HG03520 (cell line): ENCODE measurements at regions not wholly inside any gene's neighbourhood (a gene's known extent, or its start where the extent isn't known, plus 50 kb on each side); places are given as distances from the start of the nearest gene placed in this dataset.

ENCODE experiments used
- ATAC-seq: cut with Tn5 transposase; IDR thresholded peaks from one replicate; pipeline ENCODE4 v1.9.1; 2021; ENCODE audit warnings: mild to moderate bottlenecking, moderate library complexity; ENCODE audit not compliant: unreplicated experiment

DNA sequence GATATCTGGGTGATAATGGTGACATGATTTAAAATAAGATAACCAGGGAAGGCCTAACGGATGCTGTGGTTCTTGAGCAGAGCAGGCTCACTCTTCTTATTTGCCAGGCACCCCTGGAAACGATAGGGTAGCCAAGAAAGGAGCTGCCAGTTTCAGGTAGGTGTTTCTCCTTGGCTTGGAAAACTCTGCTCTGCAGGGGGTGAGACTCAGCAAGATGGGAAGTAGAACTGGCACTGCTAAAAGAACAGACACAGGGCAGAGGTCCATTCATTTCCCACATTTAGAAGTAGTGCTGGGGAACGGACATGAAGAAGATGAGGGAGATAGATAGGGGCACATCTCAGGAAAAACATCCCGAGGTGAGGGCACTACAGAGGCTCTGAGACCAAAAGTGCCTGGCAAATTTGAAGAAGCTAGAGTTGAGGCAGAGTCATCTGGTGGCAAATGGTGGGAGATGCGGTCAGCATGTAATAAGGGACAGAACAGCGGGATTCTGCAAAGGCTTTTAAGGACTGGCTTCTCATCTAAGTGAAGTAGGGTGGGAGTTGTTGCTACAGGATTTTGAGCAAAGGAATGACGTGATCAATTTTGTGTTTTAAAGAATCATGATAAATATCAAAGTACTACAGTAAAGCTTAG is 323.4 kb upstream of the PLSCR5 start:
- ATAC-seq: no peak

DNA sequence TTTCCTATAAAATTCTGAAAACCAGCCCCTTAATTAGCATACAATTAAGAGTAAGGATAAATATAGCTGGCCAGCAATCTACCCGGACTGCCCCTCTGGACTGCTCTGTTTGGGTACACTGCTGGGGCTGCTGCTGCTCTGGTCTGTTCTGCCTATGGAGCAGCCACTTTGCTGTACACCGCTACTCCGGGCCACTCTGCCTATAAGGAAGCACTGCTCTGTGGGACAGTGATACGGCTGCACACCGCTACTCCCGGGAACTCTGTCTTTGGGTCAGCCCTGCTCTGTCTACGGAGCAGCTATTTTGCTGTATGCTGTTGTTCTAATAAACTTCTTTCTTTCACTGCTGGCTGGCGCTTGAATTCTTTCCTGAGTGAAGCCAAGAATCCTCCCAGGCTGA is 316.5 kb upstream of the PLSCR5 start:
- no peak for ATAC-seq

- ATAC-seq: no peak
Observed at GRCh38 chr3:146914409-146914808, 309.3 kb upstream of the PLSCR5 start.

DNA sequence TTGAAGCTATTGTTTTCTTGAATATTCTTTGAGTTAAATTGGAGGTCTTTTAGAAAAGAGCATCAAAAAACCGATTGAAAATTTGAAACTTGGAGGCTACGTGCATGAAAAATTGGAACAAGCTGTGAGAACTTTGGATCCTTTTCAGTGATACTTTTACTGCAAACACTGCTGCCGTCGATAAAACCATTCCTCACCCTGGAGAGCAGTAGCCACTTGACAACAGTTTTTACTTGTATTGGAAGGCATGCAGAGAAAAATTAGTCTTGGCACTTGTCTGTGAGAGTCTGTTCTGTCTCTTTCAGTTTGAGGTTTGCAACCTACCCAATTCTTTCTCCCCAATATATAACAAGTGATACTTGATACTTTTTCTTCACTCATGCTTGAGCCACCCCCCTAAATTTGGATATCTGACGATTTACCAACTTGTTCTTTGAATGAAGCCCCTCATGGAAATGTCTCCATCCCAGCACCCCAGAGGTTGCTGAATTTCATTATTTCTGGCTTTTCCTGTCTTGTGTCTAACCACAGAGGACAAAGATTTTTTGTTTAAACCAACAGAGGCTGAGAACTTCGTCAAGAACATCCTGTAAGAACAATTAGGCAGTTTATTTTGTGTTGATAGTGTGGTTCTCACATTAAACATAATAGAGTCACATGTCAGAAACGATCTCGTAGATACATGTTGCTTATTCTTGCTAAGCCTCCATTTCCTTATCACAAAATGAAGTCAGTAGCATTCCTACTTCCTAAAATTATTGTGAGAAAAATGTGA is 307.3 kb upstream of the PLSCR5 start:
- ATAC-seq: no peak

- ATAC-seq: no peak
Observed at GRCh38 chr3:146903927-146904326, 298.8 kb upstream of the PLSCR5 start.

DNA sequence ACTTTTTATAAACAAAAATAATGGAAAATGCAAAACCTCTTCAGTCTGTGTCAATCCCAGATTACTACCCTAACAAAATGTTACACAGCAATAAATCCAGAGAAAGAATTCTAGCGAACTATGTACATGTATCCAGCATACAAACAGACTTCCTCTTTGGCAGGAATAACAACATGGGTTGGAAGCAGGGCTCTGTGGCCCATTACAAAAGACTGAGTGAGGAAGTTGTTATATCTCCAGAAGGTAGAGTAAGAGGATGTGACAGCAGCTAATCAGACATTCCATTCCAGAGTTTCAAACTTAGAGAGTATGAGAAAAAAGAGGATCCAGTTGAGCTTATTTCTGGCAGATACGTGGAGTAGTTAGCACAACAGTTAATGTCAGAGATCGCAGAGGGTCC is 294.0 kb upstream of the PLSCR5 start:
- ATAC-seq: no peak

DNA sequence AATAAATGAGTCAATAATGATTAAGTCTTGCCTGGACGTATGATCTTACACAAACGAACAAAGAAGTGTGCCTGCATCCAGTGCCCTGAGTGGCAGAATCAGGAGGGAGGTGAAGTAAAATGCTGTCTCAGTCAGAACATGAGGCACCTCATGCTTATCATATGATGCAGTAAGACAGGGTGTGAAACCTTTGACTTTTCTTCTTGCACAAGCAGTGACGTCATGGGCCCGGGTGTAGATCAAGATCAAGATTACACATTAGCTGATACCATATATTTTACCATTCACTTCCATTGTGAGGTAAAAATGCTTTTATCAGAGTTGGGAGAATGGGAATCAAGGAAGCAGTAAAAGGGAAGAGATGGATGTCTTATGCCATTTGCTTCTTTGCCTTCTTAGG is 291.6 kb upstream of the PLSCR5 start:
- no peak for ATAC-seq

GRCh38 chr3:146895026-146895749 is 290.0 kb upstream of the PLSCR5 start:
- no peak for ATAC-seq

GRCh38 chr3:146894406-146894805 is 289.3 kb upstream of the PLSCR5 start:
- ATAC-seq: no peak

DNA sequence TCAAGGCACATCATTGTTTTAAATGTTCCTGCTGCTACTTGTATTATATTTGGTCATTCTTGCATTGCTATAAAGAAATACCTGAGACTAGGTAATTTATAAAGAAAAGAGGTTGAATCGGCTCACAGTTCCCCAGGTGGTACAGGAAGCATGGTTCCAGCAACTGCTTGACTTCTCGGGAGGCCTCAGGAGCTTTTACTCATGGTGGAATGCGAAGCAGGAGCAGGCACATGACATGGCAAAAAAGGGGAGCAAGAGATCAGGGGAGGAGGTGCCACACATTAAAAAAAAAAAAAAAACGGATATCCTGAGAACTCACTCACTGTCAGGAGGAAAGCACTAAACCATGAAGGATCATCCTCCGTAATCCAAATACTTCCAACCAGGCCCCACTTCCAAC is 286.9 kb upstream of the PLSCR5 start:
- ATAC-seq: no peak

DNA sequence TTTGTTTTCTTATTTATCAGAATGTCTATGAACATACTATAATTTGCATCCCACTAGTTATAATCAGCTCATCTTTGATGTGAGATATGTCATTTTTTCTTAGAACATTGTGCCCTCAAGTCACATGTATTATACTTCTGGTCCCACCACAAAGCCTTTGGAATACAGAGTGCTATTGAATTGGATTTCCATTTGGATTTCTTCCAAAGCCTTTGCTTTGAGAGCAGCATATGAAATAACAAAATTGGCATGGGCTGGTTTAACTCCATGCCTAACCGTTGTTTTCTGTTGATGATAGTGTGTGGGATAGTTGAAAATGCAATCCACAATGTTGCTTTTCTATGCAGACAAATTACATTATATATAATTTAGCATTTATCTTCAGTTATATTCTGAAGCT is 284.5 kb upstream of the PLSCR5 start:
- no peak for ATAC-seq

GRCh38 chr3:146888176-146888575 is 283.0 kb upstream of the PLSCR5 start:
- no peak for ATAC-seq

GRCh38 chr3:146884721-146885120 is 279.6 kb upstream of the PLSCR5 start:
- no peak for ATAC-seq

DNA sequence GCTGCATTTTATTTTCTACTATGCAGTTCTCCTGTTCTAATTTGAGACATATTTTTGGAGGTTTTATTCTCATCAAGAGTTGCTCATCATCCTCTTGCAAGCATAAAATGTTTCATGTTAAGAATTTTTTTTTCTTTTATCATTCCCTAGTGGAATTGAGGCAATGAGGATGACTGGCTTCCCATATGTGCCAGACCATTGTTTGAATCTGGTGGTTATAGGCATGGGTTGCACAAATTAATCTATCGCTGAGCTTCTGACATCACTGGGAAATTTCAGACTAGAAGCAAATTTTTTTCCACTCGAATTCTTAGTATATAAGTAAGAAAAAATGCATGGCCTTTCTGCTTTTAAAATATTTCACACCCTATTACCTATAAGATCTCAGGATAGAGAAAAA is 279.1 kb upstream of the PLSCR5 start:
- ATAC-seq: no peak

- no peak for ATAC-seq
Observed at GRCh38 chr3:146883288-146883687, 278.1 kb upstream of the PLSCR5 start.

GRCh38 chr3:146881966-146882760 is 277.0 kb upstream of the PLSCR5 start:
- no peak for ATAC-seq

- ATAC-seq: no peak
Observed at GRCh38 chr3:146881356-146881755, 276.2 kb upstream of the PLSCR5 start.

GRCh38 chr3:146873748-146874147 is 268.6 kb upstream of the PLSCR5 start:
- no peak for ATAC-seq

DNA sequence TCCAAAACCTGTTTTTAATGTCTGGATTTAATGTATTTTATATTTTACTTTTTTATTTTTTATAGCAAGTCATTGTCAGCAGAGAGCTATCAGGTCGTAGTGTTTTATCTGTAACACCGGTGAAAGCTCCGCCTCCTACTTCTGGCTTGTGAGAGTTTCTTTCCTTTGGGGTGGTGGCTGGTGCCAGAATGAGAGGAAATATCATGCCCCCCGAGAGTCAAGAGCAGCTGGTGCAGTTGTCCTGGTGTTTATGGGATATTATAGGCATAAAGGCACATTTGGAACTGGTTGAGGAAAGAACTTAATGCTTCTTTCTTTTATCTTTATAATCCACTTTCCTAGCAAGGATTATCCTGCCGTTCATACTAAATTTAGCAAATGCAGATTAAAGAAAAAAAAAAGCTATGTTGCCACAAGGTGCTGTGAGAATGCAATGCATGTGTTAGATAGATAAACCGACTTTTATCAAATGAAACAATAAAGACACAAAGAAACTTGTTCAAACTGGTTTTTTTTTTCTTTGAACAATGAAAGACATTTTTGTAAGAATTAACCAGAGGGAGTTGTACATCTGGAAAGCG is 260.1 kb upstream of the PLSCR5 start:
- no peak for ATAC-seq

DNA sequence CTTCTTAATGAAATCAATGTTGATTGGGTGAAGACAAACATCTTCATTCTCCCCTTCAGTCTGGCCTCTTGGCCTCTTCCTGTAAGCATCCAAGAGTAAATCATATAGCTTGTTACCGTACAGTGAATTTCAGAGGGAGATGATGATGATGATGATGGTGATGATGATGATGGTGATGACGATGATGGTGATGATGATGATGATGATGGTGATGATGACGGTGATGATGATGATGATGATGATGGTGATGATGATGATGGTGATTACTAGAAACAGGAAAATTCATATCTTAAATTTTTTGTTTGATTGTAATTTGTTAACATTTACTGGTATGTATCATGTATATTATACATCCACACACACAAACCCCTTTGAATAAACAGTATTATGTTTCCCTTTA is 256.1 kb upstream of the PLSCR5 start:
- no peak for ATAC-seq

- no peak for ATAC-seq
Observed at GRCh38 chr3:146854523-146854922, 249.4 kb upstream of the PLSCR5 start.
